ENCODE measurements at regions not wholly inside any gene's neighbourhood (a gene's known extent, or its start where the extent isn't known, plus 50 kb on each side); places are given as distances from the start of the nearest gene placed in this dataset.

- TF ChIP-seq CTCF (IDR thresholded peaks at IDR 0.05) (no peak), POLR2A (IDR thresholded peaks at IDR 0.05) (no peak)
These were observed 158.3 kb upstream of the PITX1 start for GRCh38 chr5:135192351-135192750.

Data from esophagus squamous epithelium (tissue), 4 donors.